Gastrocnemius medialis (tissue), 4 donors: ENCODE measurements at regions not wholly inside any gene's neighbourhood (a gene's known extent, or its start where the extent isn't known, plus 50 kb on each side); places are given as distances from the start of the nearest gene placed in this dataset.

Source experiments
- CTCF ChIP-seq, 5 experiments: fragments of 450-650 bp in 3 of 5; fragments of 200-600 bp in 2 of 5; sonication (generic) in 2 of 5; IDR thresholded peaks in 4 of 5; conservative IDR thresholded peaks in 1 of 5; 1 replicate in 4 of 5; 2 replicates in 1 of 5; pipeline ENCODE4 v1.5.1; 2016 to 2019; ENCODE audit warnings: antibody characterized with exemption in 5 of 5, mild to moderate bottlenecking in 3 of 5, moderate library complexity in 3 of 5
- POLR2A ChIP-seq, 2 donors: fragments of 450-650 bp; IDR thresholded peaks; one replicate each; pipeline ENCODE4 v1.6.1; 2017; ENCODE audit warnings: antibody characterized with exemption in 2 of 2, mild to moderate bottlenecking in 2 of 2, moderate library complexity in 2 of 2

DNA sequence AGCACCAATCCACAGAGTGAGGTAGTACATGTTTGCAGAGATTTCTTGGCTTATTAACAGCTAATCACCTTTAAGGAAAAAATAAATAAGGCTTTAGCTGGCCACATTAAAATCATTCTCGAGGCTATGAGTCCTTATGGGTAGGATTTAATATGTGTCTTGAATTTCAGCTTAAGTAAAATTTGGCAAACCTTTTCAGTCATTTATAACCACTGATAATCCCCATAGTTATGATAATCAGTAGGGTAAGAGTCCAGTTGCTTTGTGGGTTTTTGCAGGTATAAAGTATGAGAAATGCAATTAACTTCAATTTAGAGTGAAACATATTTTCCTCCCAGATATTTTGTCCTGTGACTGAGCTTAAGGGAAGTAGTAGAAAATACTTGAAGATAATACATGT lies 1458.9 kb upstream of the FLRT2 start:
- no peak for TF ChIP-seq CTCF (IDR thresholded peaks at IDR 0.05 in 4 of 5, conservative IDR thresholded peaks at IDR 0.05 in 1 of 5)
- no peak for TF ChIP-seq POLR2A (IDR thresholded peaks at IDR 0.05)
